ENCODE measurements at regions not wholly inside any gene's neighbourhood (a gene's known extent, or its start where the extent isn't known, plus 50 kb on each side); places are given as distances from the start of the nearest gene placed in this dataset.
"Not testable (repeated sequence)": the region's sequence is repeated elsewhere in the genome, so short reads cannot be mapped to it uniquely, and the experiment has no call there.

- H3K4me3 Mint-ChIP-seq = no peak overlapping the region
- H3K9me3 Mint-ChIP-seq = no peaks in the 10 kb centered on the region
- H3K27me3 Mint-ChIP-seq (ENCODE audit: low read depth) = no peaks in the 10 kb centered on the region
- H3K27ac Mint-ChIP-seq = no peak overlapping the region
- no peaks in the 10 kb centered on the region for H3K36me3 Mint-ChIP-seq (ENCODE audit: low read depth)
- H3K4me1 Mint-ChIP-seq = no peaks in the 10 kb centered on the region
- TF ChIP-seq CTCF (IDR thresholded peaks at IDR 0.05; ENCODE audit: unreplicated experiment in 3 of 3) = no peak
Observed at GRCh38 chr1:101175886-101176285, 60.9 kb upstream of the S1PR1 start.

GRCh38 chr1:101175466-101175865 lies 61.4 kb upstream of the S1PR1 start:
- Mint-ChIP-seq H3K4me3 (no peak overlapping the region), H3K36me3 (ENCODE audit: low read depth) (no peaks in the 10 kb centered on the region), H3K27me3 (ENCODE audit: low read depth) (no peaks in the 10 kb centered on the region), H3K4me1 (no peaks in the 10 kb centered on the region), H3K27ac (no peak overlapping the region), H3K9me3 (no peaks in the 10 kb centered on the region)
- no peak for TF ChIP-seq CTCF (IDR thresholded peaks at IDR 0.05; ENCODE audit: unreplicated experiment in 3 of 3)

GRCh38 chr1:101174722-101175121 lies 62.1 kb upstream of the S1PR1 start:
- H3K4me1 Mint-ChIP-seq = no peaks in the 10 kb centered on the region
- no peak for TF ChIP-seq CTCF (IDR thresholded peaks at IDR 0.05; ENCODE audit: unreplicated experiment in 3 of 3)
- H3K36me3 Mint-ChIP-seq (ENCODE audit: low read depth) = no peaks in the 10 kb centered on the region
- H3K27ac Mint-ChIP-seq = no peak overlapping the region
- no peak overlapping the region for H3K4me3 Mint-ChIP-seq
- no peaks in the 10 kb centered on the region for H3K9me3 Mint-ChIP-seq
- no peaks in the 10 kb centered on the region for H3K27me3 Mint-ChIP-seq (ENCODE audit: low read depth)

- H3K36me3 Mint-ChIP-seq (ENCODE audit: low read depth); H3K27ac Mint-ChIP-seq; H3K27me3 Mint-ChIP-seq (ENCODE audit: low read depth); H3K4me3 Mint-ChIP-seq; H3K9me3 Mint-ChIP-seq; H3K4me1 Mint-ChIP-seq: not testable (repeated sequence)
Observed at GRCh38 chr1:101174298-101174697, 62.5 kb upstream of the S1PR1 start.

- no peak for TF ChIP-seq CTCF (IDR thresholded peaks at IDR 0.05; ENCODE audit: unreplicated experiment in 3 of 3)
- H3K4me3 Mint-ChIP-seq = no peak overlapping the region
- no peaks in the 10 kb centered on the region for H3K36me3 Mint-ChIP-seq (ENCODE audit: low read depth)
- H3K9me3 Mint-ChIP-seq = no peaks in the 10 kb centered on the region
- H3K4me1 Mint-ChIP-seq = no peaks in the 10 kb centered on the region
- no peaks in the 10 kb centered on the region for H3K27me3 Mint-ChIP-seq (ENCODE audit: low read depth)
- no peak overlapping the region for H3K27ac Mint-ChIP-seq
Observed at GRCh38 chr1:101170506-101171050, 66.2 kb upstream of the S1PR1 start.

GRCh38 chr1:101167891-101168290 lies 68.9 kb upstream of the S1PR1 start:
- no peaks in the 10 kb centered on the region for H3K9me3 Mint-ChIP-seq
- no peaks in the 10 kb centered on the region for H3K27me3 Mint-ChIP-seq (ENCODE audit: low read depth)
- no peak overlapping the region for H3K27ac Mint-ChIP-seq
- no peak for TF ChIP-seq CTCF (IDR thresholded peaks at IDR 0.05; ENCODE audit: unreplicated experiment in 3 of 3)
- no peak overlapping the region for H3K4me3 Mint-ChIP-seq
- no peaks in the 10 kb centered on the region for H3K4me1 Mint-ChIP-seq
- no peaks in the 10 kb centered on the region for H3K36me3 Mint-ChIP-seq (ENCODE audit: low read depth)

Measured in nephron (organoid).